ENCODE measurements at regions not wholly inside any gene's neighbourhood (a gene's known extent, or its start where the extent isn't known, plus 50 kb on each side); places are given as distances from the start of the nearest gene placed in this dataset.

DNA sequence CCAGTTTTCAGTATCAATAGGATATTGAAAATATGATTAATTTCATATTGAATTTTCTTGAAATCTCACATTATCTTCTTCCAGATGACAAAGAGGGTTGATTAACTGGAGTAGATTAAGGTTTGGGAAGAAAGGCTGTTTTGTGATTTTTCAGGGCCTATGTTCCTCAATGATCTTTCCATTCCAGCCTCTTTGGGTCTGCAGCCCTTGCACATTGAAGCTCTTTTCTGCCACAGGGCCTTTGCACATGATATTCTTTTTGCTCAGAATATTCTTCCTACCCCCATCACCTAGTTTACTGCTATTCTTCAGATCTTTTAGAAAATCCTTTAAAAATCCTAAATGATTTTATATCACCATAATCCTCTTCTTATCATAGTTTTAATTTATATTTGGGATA, 449.6 kb downstream of the PLCL1 start:
- H3K4me3 Mint-ChIP-seq = no peak overlapping the region
- peaks cover 7% of the 10 kb centered on the region for H3K27me3 Mint-ChIP-seq
- H3K27ac Mint-ChIP-seq = no peak overlapping the region
- H3K4me1 Mint-ChIP-seq = no peaks in the 10 kb centered on the region
- H3K9me3 Mint-ChIP-seq = no peaks in the 10 kb centered on the region
- no peaks in the 10 kb centered on the region for H3K36me3 Mint-ChIP-seq

DNA sequence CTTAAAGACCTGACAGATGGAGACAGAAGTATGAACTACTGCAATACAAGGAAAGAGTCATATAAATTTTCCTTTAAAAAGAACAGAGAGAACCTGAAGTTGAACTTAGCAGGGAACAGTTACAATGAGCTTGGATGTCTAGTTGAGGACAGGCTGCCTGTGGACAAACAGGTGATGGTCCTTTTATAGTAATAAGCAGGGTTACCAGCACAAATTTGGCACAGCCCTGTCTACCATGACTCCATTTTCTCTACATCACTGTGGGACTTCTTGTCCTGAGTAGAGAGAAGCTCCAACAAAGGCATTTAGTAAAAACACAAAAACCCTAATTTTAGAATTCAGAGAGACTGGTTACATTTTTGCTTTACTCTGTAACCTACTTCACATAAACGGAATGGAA, 448.1 kb downstream of the PLCL1 start:
- Mint-ChIP-seq H3K9me3 (no peaks in the 10 kb centered on the region), H3K36me3 (no peaks in the 10 kb centered on the region), H3K27ac (no peak overlapping the region), H3K4me3 (no peak overlapping the region), H3K27me3 (peaks cover 6% of the 10 kb centered on the region), H3K4me1 (no peaks in the 10 kb centered on the region)

DNA sequence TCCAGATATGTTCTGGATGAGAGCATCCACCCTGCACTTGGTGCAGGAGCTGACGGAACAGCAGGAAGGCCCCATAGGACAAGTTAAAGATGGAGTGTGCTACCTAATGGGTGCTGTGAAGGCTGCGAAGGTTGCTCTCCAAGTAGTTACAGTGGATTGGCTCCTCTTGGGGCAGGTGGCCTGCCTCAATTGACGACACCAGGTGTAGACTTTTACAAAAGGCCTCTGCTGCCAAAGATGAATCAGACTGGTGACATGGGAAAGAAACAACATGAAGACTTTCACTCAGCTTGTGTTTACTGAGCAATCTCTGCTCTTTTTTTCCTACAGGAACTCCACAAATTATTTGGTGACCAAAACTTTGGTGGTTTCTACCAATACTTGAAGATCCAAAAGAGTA, 437.7 kb downstream of the PLCL1 start:
- Mint-ChIP-seq H3K4me3 (no peak overlapping the region), H3K9me3 (no peaks in the 10 kb centered on the region), H3K36me3 (no peaks in the 10 kb centered on the region), H3K27me3 (peaks cover 9% of the 10 kb centered on the region), H3K4me1 (no peaks in the 10 kb centered on the region), H3K27ac (no peak overlapping the region)

DNA sequence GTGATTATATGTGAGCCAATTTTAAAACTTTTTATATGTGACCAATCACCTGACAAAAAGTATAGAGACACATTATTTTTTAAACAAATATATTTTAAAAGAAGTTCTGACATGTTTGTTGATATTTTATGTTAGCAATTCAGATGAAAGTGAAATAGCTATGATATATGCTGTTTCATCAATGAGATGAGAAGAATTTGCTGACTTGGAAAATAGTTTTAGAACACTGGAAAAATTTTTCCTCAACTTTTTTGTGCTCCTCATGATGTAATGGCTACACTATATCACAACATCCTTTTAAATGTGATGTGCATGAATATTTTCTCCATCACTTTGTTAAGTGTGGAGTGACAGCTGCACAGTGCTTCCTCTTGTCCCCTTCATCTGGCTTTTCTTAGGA, 434.0 kb downstream of the PLCL1 start:
- Mint-ChIP-seq H3K4me1 (no peaks in the 10 kb centered on the region), H3K9me3 (no peaks in the 10 kb centered on the region), H3K36me3 (no peaks in the 10 kb centered on the region), H3K27ac (no peak overlapping the region), H3K27me3 (peaks cover 4% of the 10 kb centered on the region), H3K4me3 (no peak overlapping the region)

DNA sequence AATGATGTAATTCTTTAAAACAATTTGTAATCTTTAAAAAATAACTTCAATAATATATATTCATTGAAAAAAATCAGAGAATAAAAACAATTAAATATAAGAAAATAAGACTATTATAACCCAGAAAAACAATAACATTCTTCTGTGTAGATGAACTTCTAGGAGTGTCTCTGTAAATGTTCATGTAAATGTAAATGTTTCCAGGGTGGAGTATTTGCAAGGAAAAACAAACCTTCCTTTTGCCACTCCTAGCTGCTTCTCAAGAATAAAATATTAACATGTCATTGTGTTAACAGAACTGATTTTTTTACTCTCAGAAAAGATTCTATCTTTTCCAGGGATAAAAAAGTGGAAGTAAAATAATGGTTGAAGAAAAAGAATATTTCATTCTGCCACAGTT, 431.9 kb downstream of the PLCL1 start:
- Mint-ChIP-seq H3K36me3 (no peaks in the 10 kb centered on the region), H3K9me3 (no peaks in the 10 kb centered on the region), H3K27ac (no peak overlapping the region), H3K4me1 (no peaks in the 10 kb centered on the region), H3K27me3 (peaks cover 8% of the 10 kb centered on the region), H3K4me3 (no peak overlapping the region)

DNA sequence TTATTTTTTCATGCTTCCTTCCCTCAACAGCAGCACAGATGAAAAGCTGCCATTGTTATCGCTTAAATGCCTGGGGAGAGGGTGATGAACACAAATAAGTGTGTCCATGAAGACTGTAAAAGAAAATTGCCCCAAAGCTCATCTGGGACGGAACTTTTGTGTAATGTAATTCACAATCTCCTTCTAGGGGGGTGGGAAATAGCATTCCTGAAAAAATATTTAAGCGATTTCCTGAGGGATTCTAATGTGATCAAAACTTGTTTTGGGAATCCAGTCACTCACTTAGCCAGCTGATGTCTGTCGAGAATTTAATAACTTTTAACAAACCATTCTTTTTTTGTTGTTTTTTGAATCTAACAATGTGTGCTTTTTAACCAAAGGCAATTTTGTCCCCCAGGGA, 427.9 kb downstream of the PLCL1 start:
- Mint-ChIP-seq H3K4me1 (peaks cover 5% of the 10 kb centered on the region), H3K36me3 (no peaks in the 10 kb centered on the region), H3K27ac (no peak overlapping the region)

DNA sequence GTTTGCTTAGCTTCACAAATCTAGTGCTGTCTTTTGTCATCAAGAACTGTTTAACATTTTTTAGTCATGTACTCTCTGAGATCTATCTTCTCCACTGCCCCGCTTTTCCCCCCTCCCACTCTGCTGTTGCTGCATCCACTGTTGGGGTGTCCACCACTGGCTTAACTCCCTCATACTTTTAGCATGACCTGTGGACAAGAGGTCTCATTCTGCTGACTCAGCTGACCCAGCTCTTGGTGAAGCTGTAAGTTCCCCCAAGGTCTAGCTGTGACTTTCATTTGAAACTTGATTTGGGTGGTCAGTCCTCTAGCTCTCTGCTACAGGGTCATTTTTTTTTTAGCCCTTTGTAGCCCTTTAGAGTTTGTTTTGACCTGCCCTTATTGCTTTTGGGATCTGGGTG, 427.2 kb downstream of the PLCL1 start:
- peaks cover 8% of the 10 kb centered on the region for H3K27me3 Mint-ChIP-seq
- no peak overlapping the region for H3K4me3 Mint-ChIP-seq
- H3K9me3 Mint-ChIP-seq = no peaks in the 10 kb centered on the region
- H3K4me1 Mint-ChIP-seq = peaks cover 5% of the 10 kb centered on the region
- no peak overlapping the region for H3K27ac Mint-ChIP-seq
- no peaks in the 10 kb centered on the region for H3K36me3 Mint-ChIP-seq

More for the DNA sequence above, 427.9 kb downstream of the PLCL1 start:
- Mint-ChIP-seq H3K4me3 (no peak overlapping the region), H3K9me3 (no peaks in the 10 kb centered on the region), H3K27me3 (peaks cover 8% of the 10 kb centered on the region)

DNA sequence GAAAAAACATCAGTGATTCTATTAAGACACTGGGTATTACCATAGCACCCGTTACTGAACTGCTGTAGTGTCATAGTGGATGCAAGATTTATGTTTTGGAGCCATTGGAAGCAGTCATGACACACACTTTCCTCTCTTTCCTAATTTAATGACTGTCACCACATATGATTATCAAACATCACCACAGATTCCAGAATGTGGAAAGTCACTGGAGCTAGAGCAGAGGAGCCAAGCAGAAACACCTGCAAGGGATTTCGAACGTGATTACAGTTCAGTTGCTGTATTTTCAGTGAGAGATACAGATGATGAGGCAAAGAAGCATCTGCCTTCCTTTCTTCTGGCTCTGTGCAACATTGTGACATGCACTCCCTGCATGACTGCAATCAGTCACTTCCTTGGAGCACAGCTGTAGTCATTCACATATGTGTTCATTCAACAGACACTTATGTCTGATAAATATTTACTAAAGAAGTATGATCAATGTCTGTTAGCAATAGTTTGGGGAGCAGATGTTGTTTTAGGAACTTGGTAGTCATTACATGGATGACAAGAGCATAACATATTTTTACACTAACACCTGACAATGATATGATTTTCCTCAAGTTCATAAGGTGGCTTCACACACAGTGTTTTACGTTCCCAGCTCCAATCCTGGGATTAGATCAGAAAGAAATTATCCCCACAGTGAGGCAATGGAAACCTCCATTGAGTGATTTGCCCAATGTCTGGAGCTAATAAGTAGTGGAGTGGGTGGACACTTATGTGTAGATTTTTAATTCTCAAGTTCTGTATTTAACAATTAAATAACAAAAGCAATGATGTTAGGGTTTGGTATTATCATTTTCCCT, 416.6 kb downstream of the PLCL1 start:
- H3K4me1 Mint-ChIP-seq = no peaks in the 10 kb centered on the region
- no peak overlapping the region for H3K4me3 Mint-ChIP-seq
- H3K27ac Mint-ChIP-seq = no peak overlapping the region
- H3K9me3 Mint-ChIP-seq = no peaks in the 10 kb centered on the region
- no peaks in the 10 kb centered on the region for H3K36me3 Mint-ChIP-seq
- peaks cover under 1% of the 10 kb centered on the region for H3K27me3 Mint-ChIP-seq

DNA sequence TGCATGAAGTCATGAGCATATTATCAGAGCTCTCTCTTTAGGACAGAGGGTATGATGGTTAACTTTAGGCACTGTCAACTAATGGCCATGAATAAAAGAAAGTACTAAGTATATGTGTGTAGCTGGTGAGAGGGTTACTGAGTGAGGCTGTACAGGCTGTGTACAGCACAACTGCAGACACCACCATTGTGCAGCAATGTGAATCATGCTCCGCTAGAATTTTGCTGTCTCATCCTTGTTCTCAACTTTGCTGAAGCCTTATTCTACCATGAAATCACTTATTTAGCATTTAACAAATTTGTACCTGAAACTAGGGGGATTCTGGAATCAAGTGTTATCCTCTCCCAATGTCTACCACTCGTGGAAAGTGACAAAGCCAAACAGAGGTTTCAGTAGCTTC, 414.9 kb downstream of the PLCL1 start:
- Mint-ChIP-seq H3K36me3 (no peaks in the 10 kb centered on the region), H3K27ac (no peak overlapping the region), H3K4me3 (no peak overlapping the region), H3K27me3 (no peaks in the 10 kb centered on the region), H3K9me3 (no peaks in the 10 kb centered on the region), H3K4me1 (no peaks in the 10 kb centered on the region)

DNA sequence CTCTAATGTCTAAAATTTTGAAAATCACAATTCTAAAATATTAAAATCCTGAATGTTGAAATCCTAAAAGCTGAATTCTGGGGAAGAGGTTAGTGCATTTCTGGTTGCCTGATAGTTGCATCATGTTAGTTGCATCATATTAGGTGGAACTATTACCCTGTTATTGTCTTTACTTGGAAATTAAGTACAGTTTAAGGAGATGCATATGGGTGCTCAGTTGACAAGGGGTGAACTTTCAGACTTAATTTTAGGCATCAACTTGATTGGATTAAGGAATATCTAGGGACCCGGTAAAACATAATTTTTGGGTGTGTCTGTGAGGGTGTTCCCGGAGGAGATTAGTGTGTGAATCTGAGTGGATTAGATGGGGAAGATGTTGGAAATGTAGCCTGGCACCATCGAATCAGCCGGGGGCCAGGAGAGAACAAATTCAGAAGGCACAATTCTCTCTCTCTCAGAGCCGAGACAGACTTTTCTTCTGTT, 409.8 kb downstream of the PLCL1 start:
- no peaks in the 10 kb centered on the region for H3K9me3 Mint-ChIP-seq
- H3K36me3 Mint-ChIP-seq = no peaks in the 10 kb centered on the region
- no peaks in the 10 kb centered on the region for H3K4me1 Mint-ChIP-seq
- H3K4me3 Mint-ChIP-seq = no peak overlapping the region
- H3K27me3 Mint-ChIP-seq = no peaks in the 10 kb centered on the region
- H3K27ac Mint-ChIP-seq = no peak overlapping the region

DNA sequence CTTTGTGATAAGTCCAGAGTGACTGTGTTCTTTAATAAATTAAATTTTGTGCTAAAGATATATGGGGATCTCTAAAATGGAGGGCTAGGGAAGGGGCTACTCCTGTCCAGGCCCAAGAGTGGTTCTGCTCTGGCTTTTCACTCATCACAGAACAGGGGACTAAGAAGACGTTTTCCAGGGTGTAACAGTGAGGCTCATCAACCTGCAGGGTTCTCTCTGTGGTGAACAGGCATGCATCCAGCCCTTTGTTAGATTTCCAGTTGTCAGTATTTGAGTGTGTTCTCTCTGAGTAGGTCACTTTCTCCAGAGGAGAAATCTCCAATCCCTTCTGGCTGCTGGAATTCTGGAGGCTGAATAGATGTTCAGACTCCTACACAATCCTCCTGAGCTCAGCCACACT, 408.9 kb downstream of the PLCL1 start:
- Mint-ChIP-seq H3K27me3 (no peaks in the 10 kb centered on the region), H3K9me3 (no peaks in the 10 kb centered on the region), H3K4me1 (no peaks in the 10 kb centered on the region), H3K36me3 (no peaks in the 10 kb centered on the region), H3K27ac (no peak overlapping the region), H3K4me3 (no peak overlapping the region)

DNA sequence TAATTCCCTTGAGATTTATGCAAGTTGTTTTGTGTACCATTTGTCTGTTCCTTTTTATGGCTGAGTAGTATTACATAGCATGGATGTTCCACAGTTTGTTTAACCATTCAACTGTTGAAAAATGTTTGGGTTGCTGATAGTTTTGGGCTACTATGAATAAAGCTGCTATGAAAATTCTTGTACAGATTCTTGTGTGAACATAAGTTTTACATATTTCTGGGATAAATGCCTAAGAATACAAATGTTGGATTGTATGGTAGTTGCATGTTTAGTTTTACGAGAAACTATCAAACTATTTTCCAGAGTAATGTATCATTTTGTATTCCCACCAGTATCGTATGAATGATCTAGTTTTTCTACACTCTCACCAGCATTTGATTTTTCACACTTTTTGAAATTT, 407.3 kb downstream of the PLCL1 start:
- Mint-ChIP-seq H3K4me3 (no peak overlapping the region), H3K4me1 (no peaks in the 10 kb centered on the region), H3K9me3 (no peaks in the 10 kb centered on the region), H3K27ac (no peak overlapping the region), H3K27me3 (no peaks in the 10 kb centered on the region), H3K36me3 (no peaks in the 10 kb centered on the region)

DNA sequence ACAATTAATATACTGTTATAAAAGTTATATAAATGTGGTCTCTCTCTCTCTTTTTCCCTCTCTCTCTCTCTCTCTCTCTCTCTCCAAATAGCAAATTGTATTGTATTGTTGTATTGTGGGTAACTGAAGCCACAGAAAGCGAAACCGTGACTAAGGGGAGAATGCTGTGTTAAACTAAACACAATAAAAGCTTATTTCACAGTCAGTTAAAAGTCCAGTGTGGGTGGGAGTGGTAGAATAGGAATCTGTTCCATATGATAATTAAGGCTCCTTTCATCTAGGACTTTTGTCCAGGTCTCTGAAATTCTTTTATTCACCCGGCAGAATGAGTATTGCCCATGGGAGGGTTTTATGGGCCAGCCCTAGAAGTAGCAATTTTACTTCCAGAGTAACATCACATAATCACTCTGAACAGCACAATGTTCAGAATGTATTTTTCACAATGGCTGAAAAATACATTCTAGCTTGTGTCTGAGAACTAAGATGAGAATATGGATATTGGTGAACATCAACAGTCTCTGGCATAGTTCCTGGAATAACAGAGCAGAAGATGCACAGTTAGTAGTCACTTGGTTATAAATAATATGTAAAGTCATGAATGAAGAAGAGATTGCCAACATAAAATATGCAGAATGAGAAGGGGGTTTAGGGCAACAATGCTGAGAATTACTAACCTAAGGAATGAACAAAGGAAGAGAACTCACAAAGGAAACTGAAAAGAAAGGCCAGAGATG, 399.1 kb downstream of the PLCL1 start:
- no peak overlapping the region for H3K4me3 Mint-ChIP-seq
- H3K27ac Mint-ChIP-seq = no peak overlapping the region
- no peaks in the 10 kb centered on the region for H3K4me1 Mint-ChIP-seq
- H3K9me3 Mint-ChIP-seq = no peaks in the 10 kb centered on the region
- peaks cover 5% of the 10 kb centered on the region for H3K27me3 Mint-ChIP-seq
- no peaks in the 10 kb centered on the region for H3K36me3 Mint-ChIP-seq
